GM12872 (cell line): ENCODE measurements at regions not wholly inside any gene's neighbourhood (a gene's known extent, or its start where the extent isn't known, plus 50 kb on each side); places are given as distances from the start of the nearest gene placed in this dataset.

Experiments used
- TF ChIP-seq, protein P1 (sequence below): IDR thresholded peaks from 3 replicates; pipeline ENCODE4 v1.5.1; 2011; ENCODE audit warnings: low read depth, mild to moderate bottlenecking, low read length, moderate library complexity; ENCODE audit not compliant: insufficient read depth

DNA sequence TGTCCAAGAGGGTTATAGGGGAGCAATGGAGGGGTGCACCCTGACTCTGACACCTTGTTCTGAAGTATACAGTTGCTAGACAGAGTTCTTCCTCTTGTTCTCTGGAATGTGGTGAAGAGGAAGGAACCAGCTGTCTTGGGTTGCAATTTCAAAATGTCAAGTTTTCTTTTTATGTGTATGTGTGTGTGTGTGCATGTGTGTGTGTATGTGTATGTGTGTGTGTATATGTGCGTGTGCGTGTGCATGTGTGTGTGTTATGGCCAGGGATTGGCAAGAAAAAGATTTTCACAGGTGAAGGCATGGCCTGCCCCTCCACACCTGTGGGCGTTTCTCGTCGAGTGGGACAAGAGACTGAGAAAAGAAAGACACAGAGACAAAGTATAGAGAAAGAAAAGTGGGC lies 81.6 kb upstream of the ADGRA3 start:
- TF ChIP-seq, protein P1, sequence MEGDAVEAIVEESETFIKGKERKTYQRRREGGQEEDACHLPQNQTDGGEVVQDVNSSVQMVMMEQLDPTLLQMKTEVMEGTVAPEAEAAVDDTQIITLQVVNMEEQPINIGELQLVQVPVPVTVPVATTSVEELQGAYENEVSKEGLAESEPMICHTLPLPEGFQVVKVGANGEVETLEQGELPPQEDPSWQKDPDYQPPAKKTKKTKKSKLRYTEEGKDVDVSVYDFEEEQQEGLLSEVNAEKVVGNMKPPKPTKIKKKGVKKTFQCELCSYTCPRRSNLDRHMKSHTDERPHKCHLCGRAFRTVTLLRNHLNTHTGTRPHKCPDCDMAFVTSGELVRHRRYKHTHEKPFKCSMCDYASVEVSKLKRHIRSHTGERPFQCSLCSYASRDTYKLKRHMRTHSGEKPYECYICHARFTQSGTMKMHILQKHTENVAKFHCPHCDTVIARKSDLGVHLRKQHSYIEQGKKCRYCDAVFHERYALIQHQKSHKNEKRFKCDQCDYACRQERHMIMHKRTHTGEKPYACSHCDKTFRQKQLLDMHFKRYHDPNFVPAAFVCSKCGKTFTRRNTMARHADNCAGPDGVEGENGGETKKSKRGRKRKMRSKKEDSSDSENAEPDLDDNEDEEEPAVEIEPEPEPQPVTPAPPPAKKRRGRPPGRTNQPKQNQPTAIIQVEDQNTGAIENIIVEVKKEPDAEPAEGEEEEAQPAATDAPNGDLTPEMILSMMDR: no peak

DNA sequence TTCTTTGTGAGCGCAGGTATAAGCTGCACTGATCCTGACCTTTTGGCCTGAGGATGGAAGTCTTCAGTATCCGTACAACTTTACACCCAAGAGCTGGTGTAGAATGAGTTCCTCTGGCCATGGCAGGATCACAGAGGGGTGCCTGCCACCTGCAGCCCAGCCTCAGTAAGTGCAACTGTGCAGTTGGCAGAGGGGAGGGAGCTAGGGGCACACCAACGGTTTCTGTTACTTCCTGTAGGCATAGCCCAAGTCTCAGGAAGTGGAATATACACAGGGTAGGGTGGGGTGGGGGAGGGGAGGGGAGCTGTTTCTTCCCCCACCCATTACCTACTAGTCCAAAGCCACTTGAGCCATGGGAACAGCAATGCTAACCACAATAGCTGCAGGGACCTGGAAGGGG lies 85.4 kb upstream of the GBA3 start:
- TF ChIP-seq, protein P1: 0 out of 3 replicates have a peak, but pooled peaks have one; percentile 27

DNA sequence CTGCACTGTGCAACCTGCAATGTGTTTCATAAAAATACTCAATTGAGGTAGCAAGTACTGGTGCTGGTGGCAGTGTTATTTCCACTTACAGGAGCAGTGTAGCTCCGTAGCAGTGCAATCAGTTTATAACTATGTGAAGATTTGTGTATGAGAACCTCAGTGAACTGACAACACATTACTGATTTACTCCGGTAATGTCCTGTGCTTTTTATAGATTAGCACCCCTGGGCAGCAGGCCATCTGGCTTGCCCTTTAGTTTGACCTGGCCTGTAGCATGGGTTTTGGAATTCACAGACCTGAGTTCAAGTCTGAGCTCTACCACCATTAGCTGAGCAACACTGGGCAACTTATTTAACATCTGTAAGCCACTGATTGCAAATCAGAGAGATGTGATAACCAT lies 78.6 kb upstream of the GBA3 start:
- TF ChIP-seq, protein P1: no peak

DNA sequence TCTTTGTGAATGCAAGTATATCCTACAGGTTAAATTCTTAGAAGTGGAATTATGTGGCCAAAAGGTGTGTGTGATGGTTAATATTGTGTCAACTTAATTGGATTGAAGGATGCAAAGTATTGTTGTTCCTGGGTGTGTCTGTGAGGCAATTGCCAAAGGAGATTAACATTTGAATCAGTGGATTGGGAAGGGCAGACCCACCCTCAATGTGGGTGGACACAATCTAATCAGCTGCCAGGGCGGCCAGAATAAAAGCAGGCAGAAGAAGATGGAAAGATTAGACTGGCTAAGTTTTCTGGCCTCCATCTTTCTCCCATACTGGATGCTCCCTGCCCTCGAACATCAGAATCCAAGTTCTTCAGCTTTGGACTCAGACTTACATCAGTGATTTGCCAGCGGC lies 76.2 kb upstream of the GBA3 start:
- TF ChIP-seq, protein P1: no peak

DNA sequence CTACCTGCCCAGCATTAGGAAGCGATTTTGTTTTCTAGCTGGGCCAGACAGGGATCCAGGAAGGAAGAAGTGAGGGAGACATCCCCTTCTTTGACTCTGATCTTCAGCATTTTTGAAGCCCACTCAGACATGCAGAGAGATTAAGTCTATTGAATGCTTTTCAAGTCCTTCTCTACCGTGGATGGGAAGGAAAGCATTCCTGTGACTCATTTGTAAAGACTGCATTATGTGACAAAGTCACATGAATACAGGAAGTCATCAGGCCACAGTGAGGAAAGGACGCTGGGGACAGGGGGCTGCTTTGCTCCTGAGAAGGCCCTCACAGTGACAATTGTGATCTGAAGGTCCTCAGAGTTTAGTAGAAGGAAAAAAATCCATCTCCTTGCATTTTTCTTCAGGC lies 67.4 kb upstream of the GBA3 start:
- TF ChIP-seq, protein P1: no peak

DNA sequence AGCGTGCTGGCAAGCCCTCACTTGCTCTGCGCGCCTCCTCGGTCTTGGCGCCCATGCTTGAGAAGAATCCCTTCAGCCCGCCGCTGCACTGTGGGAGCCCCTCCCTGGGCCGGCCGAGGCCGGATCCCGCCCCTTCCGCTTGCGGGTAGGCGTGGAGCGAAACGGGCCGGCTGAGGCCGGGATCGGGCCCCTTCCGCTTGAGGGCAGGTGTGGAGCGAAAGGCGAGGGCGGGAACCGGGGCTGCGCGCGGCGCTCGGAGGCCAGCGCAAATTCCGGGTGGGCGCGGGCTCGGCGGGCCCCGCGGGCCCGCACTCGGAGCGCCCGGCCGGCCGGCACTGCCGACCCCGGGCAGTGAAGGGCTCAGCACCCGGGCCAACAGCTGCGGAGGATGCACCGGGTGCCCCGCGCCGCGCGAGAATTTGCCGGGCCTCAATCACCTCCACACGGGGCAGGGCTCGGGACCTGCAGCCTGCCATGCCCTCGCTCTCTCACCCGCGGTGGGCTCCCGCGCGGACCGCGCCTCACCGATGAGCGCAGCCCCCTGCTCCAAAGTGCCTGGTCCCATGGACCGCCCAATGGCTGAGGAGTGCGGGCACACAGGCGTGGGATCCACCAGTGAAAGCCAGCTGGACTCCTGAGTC lies 58.1 kb upstream of the GBA3 start:
- TF ChIP-seq, protein P1: no peak

DNA sequence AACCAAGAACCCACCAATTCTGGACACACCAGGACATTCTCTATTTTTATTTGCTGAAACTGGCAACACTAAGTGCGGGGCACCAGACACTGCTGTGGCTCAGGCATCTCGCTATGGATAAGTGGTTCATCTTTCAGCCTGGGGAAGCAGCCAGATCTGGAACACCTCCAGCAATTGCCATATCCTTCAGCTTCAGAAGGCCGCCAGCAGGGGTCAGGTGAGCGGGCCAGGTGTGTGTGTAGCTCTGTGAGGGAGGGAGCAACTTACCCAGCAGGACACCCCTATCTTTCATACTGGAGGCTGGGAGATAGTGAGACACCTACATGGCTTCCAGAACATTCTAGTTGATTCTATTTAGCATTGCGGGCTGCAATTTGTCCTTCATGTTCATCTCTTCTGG lies 57.0 kb upstream of the GBA3 start:
- TF ChIP-seq, protein P1: no peak

DNA sequence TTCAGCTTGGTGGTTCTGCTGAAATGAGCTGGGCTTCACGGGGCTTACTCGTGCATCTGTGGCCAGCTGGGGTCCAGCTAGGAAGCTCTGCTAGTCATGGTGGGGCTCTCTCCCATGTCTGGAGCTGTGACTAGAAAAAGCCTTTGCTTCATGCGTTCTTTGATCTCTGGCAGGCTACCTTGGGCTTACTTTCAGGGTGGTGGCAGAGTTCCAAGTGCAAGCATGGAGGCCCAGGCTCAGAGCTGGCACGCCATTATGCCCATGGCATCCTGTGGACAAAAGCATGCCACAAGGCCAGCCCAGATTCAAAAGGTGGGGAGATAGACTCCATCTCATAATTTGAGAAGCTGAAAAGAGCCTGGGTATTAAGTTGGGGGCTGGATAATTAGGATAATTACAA lies 55.4 kb upstream of the GBA3 start:
- TF ChIP-seq, protein P1: no peak
